ENCODE measurements at regions not wholly inside any gene's neighbourhood (a gene's known extent, or its start where the extent isn't known, plus 50 kb on each side); places are given as distances from the start of the nearest gene placed in this dataset.
A peak's percentile ranks its signal among the peaks of the same experiment; 100 is the strongest.

DNA sequence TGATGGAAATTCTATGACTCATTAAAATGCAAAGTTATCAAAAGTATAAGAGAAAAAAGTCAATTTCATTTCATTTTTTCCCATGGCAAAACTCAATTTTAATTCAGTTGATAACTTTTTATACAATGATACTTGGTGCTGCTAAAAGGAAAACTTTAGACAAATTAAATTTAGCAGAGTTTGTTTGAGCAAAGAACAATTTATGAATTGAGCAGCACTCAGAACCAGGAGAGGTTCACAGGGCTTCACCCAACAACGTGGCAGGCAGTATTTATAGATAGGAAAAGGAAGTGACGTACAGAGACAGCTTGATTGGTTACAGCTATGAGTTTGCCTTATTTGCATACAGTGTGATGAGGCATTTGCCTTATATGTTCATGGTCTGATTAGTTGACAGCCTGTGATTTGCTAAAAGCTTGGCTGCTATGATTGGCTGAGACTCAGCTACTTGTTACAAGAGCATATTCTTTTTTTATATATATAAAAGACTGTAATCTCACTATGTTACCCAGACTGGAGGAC, 157.2 kb upstream of the CELF2 start:
- FAIRE-seq, result peak; percentile 23
- no peak for DNase-seq (ENCODE audit: low read depth, low spot score)
- dilution Hi-C loops (cut with MboI; ENCODE audit: extremely low pct_ligation_motif_present, low sequenced_read_pairs), result no loop called here

GRCh38 chr10:10865303-10865702, 152.4 kb upstream of the CELF2 start:
- dilution Hi-C loops (cut with MboI; ENCODE audit: extremely low pct_ligation_motif_present, low sequenced_read_pairs), result no loop called here
- H3K27ac ChIP-seq (ENCODE audit: control insufficient read depth, insufficient read depth, low read length), result peak overlapping the region; percentile 30
- no peaks in the 10 kb centered on the region for H3K9me1 ChIP-seq (ENCODE audit: control insufficient read depth, extremely low read depth, insufficient read depth, low read length)
- no peaks in the 10 kb centered on the region for H3K36me3 ChIP-seq (ENCODE audit: control insufficient read depth in 2 of 2, extremely low read depth in 1 of 2, insufficient read depth in 2 of 2, low read length in 2 of 2)
- H2AFZ ChIP-seq (ENCODE audit: control insufficient read depth, low read length), result no peak overlapping the region
- H3K27me3 ChIP-seq (ENCODE audit: control insufficient read depth, extremely low read depth, insufficient read depth, low read length), result no peaks in the 10 kb centered on the region
- H3K79me2 ChIP-seq (ENCODE audit: control insufficient read depth, insufficient read depth, low read length), result no peaks in the 10 kb centered on the region
- no peak for TF ChIP-seq CTCF (optimal IDR thresholded peaks at IDR 0.05 in 1 of 3, IDR thresholded peaks at IDR 0.05 in 1 of 3, conservative IDR thresholded peaks at IDR 0.05 in 1 of 3; ENCODE audit: extremely low read depth in 1 of 3, insufficient read depth in 2 of 3, low read length in 3 of 3)
- TF ChIP-seq EZH2 (IDR thresholded peaks at IDR 0.05; ENCODE audit: low read length), result no peak
- no peaks in the 10 kb centered on the region for H3K9me3 ChIP-seq (ENCODE audit: control insufficient read depth, low read depth, low read length)
- no peak overlapping the region for H3K9ac ChIP-seq (ENCODE audit: control insufficient read depth, extremely low read depth, insufficient read depth, low read length)
- no peaks in the 10 kb centered on the region for H4K20me1 ChIP-seq (ENCODE audit: control insufficient read depth, extremely low read depth, insufficient read depth, low read length)
- no peak overlapping the region for H3K4me2 ChIP-seq (ENCODE audit: control insufficient read depth, extremely low read depth, insufficient read depth, low read depth, low read length)
- H3K4me3 ChIP-seq (ENCODE audit: control insufficient read depth in 2 of 3, extremely low read depth in 1 of 3, insufficient read depth in 2 of 3, low read depth in 1 of 3, low read length in 3 of 3), result no peak overlapping the region
- FAIRE-seq (no peak), DNase-seq (ENCODE audit: low read depth, low spot score) (no peak)
- H3K4me1 ChIP-seq (ENCODE audit: control insufficient read depth, extremely low read depth, insufficient read depth, low read length), result peaks cover 6% of the 10 kb centered on the region

More for the DNA sequence above, 157.2 kb upstream of the CELF2 start:
- Histone ChIP-seq H3K27me3 (ENCODE audit: control insufficient read depth, extremely low read depth, insufficient read depth, low read length) (no peaks in the 10 kb centered on the region), H3K9me3 (ENCODE audit: control insufficient read depth, low read depth, low read length) (no peaks in the 10 kb centered on the region), H3K4me1 (ENCODE audit: control insufficient read depth, extremely low read depth, insufficient read depth, low read length) (peaks cover 1% of the 10 kb centered on the region), H3K79me2 (ENCODE audit: control insufficient read depth, insufficient read depth, low read length) (no peaks in the 10 kb centered on the region), H3K36me3 (ENCODE audit: control insufficient read depth in 2 of 2, extremely low read depth in 1 of 2, insufficient read depth in 2 of 2, low read length in 2 of 2) (no peaks in the 10 kb centered on the region), H4K20me1 (ENCODE audit: control insufficient read depth, extremely low read depth, insufficient read depth, low read length) (no peaks in the 10 kb centered on the region), H3K4me2 (ENCODE audit: control insufficient read depth, extremely low read depth, insufficient read depth, low read depth, low read length) (no peak overlapping the region), H3K4me3 (ENCODE audit: control insufficient read depth in 2 of 3, extremely low read depth in 1 of 3, insufficient read depth in 2 of 3, low read depth in 1 of 3, low read length in 3 of 3) (no peak overlapping the region), H3K27ac (ENCODE audit: control insufficient read depth, insufficient read depth, low read length) (no peak overlapping the region), H3K9me1 (ENCODE audit: control insufficient read depth, extremely low read depth, insufficient read depth, low read length) (no peaks in the 10 kb centered on the region), H3K9ac (ENCODE audit: control insufficient read depth, extremely low read depth, insufficient read depth, low read length) (no peak overlapping the region), H2AFZ (ENCODE audit: control insufficient read depth, low read length) (no peak overlapping the region)
- TF ChIP-seq CTCF (optimal IDR thresholded peaks at IDR 0.05 in 1 of 3, IDR thresholded peaks at IDR 0.05 in 1 of 3, conservative IDR thresholded peaks at IDR 0.05 in 1 of 3; ENCODE audit: extremely low read depth in 1 of 3, insufficient read depth in 2 of 3, low read length in 3 of 3), result no peak
